ENCODE measurements at regions not wholly inside any gene's neighbourhood (a gene's known extent, or its start where the extent isn't known, plus 50 kb on each side); places are given as distances from the start of the nearest gene placed in this dataset.
A peak's percentile ranks its signal among the peaks of the same experiment; 100 is the strongest.
"Not testable (repeated sequence)": the region's sequence is repeated elsewhere in the genome, so short reads cannot be mapped to it uniquely, and the experiment has no call there.

DNA sequence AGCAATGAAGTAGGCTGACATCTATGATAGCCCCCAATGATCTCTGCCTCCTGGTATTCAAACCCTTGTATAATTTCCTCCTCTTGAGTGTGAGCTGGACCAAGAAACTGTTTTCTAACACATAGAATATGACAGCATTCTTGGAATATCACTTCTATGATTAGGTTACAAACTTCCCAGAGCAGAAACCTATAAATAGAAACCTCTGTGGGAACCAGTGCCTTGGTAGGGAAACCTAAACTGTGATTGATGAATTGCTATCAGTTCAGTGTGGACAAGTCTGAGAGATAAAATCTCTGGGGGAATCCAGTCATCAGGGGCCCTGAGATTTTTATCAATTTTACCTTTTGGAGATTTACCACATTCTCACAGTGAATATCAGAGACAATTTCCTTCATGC, 756.5 kb upstream of the AGA start:
- DNase-seq (no peak), ATAC-seq (peak in 1 of 2 donors; percentile 29)
- intact Hi-C loops (cut with DNase I): no loop called here

DNA sequence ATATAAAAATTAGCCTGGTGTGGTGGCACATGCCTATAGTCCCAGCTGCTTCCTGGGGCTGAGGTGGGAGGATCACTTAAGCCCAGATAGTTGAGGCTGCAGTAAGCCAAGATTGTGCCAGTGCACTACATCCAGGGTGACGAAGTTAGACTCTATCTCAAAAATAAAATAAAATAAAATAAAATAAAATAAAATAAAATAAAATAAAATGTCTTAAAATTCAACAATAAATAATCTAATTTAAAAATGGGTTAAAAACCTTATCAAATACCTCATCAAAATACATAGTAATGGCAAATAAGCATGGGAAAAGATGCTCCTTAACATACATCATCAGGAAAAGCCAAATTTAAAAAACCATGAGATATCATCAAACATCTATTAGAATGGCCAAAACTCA, 760.2 kb upstream of the AGA start:
- ATAC-seq (no peak), DNase-seq (no peak)

DNA sequence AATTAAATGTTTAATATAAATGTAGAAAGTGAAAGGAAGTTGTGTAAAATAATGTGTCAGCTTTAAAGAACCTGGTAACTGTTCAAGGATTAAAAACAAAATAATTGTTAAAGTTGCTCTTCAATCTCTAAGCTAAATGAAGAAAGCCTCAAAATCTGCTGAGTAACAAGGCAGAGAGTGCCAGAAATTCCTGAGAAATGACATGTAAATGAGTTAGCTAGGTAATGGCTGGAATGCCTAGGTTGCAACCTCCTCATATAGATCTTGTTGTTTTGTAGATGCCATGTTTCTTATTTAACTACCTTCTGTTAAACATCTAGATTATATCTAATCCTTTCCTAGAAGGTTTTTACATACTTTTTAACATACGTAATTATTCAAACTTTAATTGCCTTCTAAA, 763.6 kb upstream of the AGA start:
- intact Hi-C loops (cut with DNase I): no loop called here
- no peak for ATAC-seq
- no peak for DNase-seq

More for the DNA sequence above, 760.2 kb upstream of the AGA start:
- intact Hi-C loops (cut with DNase I): no loop called here

DNA sequence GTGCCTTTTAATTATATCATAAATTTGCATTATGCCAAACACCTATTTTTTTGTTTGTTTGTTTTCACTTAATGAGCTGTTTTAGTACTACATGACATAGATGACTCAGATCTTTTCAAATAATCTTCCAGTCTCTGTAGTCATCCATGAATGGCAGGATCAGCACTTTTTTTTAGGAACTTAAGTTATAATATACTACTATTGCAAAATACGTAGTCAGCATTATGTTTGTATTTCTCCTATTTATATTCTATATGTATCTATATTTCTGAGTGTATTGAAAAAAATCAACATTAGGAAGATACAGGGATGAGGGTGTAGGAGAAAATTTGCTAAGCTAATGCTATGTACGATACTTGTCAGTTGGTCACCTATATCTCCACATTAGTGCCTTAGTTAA, 773.1 kb upstream of the AGA start:
- DNase-seq (no peak), ATAC-seq (no peak)
- intact Hi-C loops (cut with DNase I): no loop called here

DNA sequence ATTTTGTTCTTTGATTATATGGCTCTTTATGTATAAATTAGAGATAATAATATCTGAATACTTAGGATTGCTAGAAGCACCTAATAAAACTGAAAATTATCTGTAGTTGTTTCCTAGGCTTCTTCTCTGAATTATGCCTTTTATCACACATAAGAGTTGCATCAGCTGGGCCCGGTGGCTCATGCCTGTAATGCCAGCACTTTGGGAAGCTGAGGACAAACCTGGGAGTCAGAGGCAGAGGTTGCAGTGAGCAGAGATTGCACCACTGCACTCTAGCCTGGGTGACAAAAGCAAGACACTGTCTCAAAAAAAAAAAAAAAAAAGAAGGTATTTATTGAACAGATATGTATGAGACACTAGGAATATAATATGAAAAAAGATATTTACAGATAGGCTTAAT, 773.5 kb upstream of the AGA start:
- intact Hi-C loops (cut with DNase I): no loop called here
- no peak for DNase-seq
- ATAC-seq: no peak

DNA sequence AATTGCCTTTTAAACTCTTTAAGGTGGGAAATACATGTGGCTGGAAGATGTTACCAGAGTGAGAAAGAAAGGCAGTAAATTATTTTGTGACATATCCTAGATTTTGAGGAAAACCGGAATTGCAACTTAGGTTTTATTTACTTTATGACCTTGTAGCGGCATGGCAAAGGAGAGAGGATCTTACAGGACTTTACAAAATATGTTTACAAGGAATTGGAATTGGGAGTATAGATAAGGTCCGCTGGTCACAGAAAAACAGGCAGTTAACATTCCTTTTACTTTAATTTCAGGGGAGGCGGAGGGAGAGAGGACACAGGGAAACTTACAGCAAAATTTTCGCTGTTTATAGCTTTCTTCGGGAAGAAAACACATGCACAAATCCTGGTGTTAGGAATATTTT, 784.2 kb upstream of the AGA start:
- intact Hi-C loops (cut with DNase I); DNase-seq; ATAC-seq: not testable (repeated sequence)

DNA sequence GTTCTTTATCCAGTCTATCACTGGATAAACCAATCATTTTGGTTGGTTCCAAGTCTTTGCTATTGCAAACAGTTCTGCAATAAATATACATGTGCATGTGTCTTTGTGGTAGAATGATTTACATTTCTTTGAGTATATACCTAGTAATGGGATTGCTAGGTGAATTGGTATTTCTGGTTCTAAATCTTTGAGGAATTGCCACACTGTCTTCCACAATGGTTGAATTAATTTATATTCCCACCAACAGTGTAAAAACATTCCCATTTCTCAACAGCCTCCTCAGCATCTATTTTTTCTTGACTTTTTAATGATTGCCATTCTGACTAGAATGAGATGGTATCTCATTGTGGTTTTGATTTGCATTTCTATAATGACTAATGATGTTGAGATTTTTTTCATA, 791.7 kb upstream of the AGA start:
- DNase-seq (no peak), ATAC-seq (no peak)
- intact Hi-C loops (cut with DNase I): no loop called here

DNA sequence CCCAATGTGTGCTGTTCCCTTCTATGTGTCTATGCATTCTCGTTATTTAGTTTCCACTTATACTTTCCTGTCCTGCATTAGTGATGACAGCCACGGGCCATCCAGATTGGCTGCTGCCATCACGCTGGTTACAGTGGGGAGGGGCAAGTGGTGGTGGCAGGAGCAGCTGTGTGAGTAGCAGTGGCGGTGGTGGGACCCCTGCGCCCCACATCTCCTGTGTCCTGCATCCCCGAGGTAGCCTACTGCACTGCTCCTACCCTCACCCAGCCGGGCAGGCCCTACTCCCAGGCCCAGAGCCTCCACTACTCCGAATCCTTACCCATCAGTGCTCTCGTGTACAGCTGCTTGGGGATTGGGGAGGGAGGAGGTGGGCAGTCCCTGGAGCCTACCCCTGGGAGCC, 798.7 kb upstream of the AGA start:
- intact Hi-C loops (cut with DNase I): no loop called here
- DNase-seq: no peak
- ATAC-seq: no peak

DNA sequence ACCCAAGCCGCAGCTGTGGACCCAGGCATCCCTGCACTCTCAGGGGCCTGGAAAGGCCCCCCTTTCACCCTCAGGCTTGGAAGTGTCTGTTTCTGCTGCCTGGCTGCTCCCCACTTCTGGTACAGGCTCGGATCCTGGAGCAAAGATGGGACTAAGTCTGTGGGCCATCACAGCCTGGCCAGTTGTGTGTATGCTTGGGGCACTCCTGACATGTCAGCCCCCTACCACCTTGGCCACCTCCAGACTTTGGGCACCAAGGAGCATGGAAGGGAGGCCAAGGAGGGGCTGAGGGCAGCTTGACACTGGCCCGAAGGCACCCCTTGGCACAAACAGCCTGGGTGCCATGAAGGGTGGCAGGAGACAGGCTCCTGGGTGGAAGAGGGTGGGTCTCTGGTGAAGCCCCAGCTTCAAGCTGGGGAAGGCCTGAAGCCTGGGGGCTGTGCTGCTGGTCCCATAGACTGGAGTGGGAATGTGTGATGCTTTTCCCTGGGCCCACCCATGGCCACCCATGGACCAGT, 799.4 kb upstream of the AGA start:
- intact Hi-C loops (cut with DNase I): no loop called here
- DNase-seq: no peak
- no peak for ATAC-seq

DNA sequence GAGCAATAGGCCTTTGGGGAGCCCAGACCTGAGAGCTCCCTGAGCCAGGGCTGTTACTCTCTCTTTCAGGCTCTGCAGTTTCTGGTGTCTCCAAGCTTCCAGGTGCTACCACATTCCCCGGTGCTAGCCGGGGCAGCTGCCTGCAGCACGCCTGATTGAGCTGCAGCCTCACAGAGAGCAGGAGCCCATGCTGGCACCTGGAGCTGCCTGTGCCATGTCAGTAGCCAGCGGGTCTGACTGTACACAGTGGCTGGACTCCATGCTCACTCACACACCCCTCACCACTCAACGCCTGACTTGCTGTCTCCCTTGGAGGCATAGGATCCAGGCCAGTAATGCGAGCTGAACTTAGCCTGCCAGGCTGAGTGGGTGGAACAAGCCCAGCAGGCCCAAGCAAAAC, 800.4 kb upstream of the AGA start:
- ATAC-seq: no peak
- intact Hi-C loops (cut with DNase I): no loop called here
- no peak for DNase-seq

DNA sequence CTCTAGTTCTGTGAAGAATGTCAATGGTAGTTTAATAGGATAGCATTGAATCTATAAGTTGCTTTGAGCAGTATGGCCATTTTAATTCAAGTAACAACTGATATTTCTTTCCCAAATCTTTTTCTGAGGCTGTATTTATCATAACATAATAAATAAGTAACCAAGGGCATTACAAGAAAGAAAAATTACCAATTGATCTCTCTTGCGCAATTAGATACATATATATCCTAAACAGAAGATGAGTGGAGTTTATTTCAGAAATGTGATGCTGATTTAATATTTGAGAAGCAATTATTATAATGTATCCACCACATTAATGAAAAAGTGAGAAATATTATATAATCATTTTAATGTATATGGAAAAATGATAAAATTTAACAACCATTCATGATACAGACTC, 802.5 kb upstream of the AGA start:
- ATAC-seq: no peak

DNA sequence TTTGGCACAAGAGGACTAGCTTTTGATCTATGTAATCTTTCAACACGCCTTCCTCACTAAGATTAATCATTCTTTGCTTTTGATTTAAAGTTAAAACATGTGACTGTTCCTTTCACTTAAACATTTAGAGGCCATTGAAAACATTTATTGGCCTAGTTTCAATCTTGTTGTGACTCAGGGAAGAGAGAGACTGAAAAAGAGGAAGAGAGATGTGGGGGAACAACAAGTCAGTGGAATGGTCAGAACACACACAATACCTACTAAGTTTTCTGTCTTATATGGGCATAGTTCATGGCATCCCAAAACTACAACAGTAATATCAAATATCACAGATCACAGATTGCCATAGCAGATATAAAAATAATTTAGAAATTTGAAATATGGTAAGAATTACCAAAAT, 812.9 kb upstream of the AGA start:
- intact Hi-C loops (cut with DNase I): no loop called here
- DNase-seq: no peak
- no peak for ATAC-seq

More for the DNA sequence above, 802.5 kb upstream of the AGA start:
- DNase-seq: no peak
- intact Hi-C loops (cut with DNase I): no loop called here

DNA sequence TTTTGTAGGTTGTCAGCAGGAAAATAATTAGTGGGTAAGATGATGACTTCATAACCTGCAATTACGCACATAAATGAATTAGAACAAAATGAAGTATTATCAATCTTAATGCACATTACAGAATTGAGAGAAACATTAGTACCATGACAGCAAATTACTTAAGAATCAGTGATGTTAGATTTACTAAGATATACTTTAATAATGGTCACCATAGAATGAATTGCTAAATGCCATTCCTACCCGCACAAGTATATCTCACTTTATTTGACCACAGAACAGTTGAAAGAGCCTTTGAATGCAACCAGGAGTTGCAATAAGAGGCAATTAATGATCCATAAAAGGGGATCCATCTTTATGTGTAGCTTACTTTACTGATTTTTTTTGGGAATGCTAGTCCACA, 816.4 kb upstream of the AGA start:
- intact Hi-C loops (cut with DNase I): no loop called here
- DNase-seq (no peak), ATAC-seq (no peak)

DNA sequence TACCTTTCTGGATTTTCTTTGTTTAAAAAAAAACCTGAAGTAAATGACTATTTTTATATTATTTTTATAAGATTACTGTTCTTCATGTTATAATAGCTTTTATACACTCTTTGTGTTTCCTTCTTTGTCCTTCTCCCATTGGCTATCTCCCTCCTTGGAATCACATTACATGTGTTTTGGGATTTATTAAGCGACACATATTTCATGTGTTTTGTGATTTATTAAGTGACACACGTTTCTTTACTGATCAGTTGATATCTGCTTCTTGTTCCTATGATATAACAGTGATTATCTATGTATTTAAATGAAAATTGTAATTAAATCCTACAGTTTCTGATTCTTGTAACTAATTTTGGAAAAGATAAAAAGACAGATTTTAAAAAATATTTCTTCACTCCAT, 817.3 kb upstream of the AGA start:
- no peak for ATAC-seq
- intact Hi-C loops (cut with DNase I): no loop called here
- no peak for DNase-seq

DNA sequence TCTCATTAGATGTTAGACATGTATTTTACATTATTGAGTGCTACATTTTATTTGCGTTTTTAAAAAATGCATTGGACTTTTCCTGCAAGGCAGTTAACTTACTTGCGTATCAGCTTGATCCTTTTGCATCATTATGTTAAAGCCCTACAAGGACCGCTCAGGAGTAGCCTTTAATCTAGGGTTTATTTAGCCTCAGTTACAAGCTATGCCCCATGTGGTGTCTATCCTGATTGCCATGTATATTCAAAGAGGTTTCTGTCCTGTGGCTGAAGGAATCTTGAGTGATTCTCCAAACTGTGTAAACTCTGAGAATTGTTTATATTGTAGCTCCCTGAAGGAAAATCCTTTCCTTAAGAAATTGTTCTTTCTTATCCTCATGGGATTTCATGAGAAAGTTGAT, 821.8 kb upstream of the AGA start:
- DNase-seq (no peak), ATAC-seq (no peak)
- intact Hi-C loops (cut with DNase I): no loop called here

DNA sequence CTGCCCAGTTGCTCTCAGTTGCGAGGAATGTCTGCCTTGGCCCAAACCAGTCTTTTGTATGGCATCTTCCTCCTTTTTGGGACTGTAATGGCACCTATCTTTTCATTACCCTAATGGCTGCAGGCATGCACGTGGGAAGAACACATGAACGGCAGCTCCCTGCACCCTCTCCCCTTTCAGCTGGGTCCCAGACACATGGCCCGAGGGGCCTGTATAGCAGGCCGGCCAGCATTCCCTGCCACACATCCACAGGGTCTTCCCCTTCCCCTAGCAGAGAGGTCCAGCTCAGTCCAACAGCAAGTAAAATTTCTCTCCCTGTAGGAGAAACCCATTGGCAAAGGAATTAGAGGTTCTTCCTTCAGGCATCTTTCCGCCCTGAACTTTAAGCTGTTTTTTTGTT, 829.1 kb upstream of the AGA start:
- intact Hi-C loops (cut with DNase I): no loop called here
- DNase-seq (no peak), ATAC-seq (no peak)

DNA sequence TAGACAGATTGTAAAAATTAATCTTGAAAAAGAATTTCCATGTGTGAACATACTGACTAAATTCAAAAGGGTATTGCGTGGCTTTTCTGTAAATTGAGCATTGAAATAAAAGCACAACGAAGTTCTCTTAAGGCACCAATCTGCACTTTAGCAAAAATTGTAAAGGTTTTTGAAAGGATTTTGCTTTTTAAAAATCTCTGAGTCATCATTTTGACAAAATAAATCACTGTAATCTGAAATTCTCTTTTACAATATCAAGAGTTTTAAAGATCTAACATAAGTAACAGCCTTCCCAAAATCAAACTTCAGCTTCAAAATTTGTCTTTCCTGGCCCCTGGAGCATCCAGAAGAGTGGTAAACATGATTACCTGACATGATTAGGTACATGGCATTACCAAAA, 830.9 kb upstream of the AGA start:
- no peak for ATAC-seq
- intact Hi-C loops (cut with DNase I): no loop called here

DNA sequence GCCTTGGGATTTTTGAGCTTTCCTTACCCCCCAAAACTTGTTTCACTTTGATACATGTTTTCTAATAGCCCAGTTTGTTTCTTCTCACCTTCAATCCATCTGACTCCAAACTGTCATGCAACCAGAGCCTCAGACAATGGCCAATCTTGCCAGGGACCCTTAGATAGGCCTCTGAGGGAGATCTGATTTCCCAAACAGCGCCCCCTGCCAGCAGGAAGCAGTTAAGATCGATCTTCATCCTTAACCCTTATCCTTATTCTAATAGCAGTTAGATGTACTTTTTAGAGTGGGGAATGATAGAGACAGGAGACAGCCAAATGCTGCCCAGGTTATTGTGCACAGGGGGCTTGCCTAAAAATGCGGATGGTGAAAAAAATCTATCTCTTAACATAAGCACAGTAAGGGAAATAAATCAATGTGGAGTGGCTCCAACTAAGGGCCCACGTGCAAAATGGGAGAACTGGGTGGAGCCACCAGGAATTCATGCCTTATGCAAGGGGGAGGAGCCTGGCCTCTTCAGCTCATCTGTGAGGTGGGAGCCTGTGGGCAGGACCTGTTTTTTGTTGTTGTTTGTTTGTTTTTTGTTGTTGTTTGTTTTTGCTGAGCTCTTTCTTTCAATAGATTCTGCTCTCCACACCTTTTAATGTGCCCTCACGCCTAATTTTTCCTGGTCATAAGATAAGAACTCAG, 833.6 kb upstream of the AGA start:
- intact Hi-C loops (cut with DNase I): no loop called here
- ATAC-seq (no peak), DNase-seq (no peak)

More for the DNA sequence above, 830.9 kb upstream of the AGA start:
- no peak for DNase-seq

DNA sequence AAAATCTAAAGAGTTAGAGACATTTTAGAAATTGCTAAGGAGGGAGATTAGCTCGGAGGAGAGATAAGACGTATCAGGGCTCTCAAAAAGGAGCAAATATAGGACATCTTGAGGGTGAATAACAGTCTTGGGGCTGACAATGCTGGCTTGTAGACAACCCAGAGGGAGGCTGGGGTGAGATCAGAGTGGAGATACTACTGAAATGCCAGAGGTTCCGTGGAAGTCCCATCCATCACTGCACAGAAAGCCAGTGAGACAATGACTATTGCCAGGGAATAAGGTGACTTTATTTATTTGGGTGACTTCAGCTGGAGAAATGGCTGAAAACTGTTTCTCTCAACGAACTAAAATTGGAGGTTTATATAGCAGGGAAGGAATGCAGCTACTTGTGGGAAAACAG, 838.1 kb upstream of the AGA start:
- intact Hi-C loops (cut with DNase I): no loop called here
- ATAC-seq: no peak
- DNase-seq: no peak

DNA sequence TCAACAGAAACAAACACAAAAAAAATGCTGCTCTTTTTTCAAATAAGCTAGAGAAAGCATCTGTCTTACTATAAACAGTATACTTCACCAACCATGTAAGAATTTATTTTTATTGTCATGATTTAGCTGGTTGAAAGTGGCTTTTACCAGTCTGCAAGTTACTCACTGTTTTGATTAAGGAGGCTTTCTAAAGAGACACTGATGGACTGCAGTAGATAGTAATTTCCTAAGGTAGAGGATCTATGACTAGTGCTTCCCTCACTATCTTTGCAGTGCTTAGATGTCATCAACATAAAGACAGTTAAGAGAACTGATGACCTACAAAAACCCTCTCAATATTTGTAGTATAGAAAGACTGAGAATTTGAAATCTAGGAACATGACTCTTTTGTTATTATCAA, 846.2 kb upstream of the AGA start:
- ATAC-seq: no peak
- intact Hi-C loops (cut with DNase I): no loop called here

DNA sequence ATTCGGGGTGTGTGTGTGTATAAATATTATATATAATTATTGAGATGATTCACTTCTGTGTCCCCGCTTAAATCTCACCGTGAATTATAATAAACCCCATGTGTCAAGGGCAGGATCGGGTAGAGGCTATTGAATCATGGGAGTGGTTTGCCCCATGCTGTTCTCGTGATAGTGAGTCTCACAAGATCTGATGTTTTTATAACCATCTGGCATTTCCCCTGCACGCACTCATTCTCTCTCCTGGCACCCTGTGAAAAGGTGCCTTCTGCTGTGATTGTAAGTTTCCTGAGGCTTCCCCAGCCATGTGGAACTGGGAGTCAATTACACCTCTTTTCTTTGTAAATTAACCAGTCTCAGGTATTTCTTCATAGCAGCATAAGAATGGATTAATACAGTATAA, 851.4 kb upstream of the AGA start:
- ATAC-seq (no peak), DNase-seq (no peak)
- intact Hi-C loops (cut with DNase I): no loop called here

More for the DNA sequence above, 846.2 kb upstream of the AGA start:
- no peak for DNase-seq

DNA sequence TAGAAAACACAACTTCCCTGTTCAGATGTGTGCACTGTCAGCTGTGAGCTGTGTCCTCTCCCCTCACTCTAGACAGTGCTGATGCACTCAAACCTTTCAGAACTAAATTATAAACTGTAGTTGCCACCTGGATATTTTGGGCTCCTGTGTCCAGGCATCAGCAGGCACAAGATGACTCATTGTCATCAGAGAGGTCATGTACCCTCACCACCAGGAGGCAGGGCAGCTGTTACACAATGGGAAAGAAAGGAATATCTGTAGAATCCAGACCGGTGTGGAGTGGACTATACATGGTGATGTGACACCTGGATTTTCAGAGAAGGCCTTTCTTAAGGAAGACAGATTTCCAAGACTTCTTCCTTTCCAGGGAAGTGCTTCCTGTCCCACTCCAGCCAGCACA, 854.4 kb upstream of the AGA start:
- no peak for DNase-seq
- ATAC-seq: peak in 1 of 2 donors; percentile 42
- intact Hi-C loops (cut with DNase I): no loop called here
